ENCODE measurements at regions not wholly inside any gene's neighbourhood (a gene's known extent, or its start where the extent isn't known, plus 50 kb on each side); places are given as distances from the start of the nearest gene placed in this dataset.

DNA sequence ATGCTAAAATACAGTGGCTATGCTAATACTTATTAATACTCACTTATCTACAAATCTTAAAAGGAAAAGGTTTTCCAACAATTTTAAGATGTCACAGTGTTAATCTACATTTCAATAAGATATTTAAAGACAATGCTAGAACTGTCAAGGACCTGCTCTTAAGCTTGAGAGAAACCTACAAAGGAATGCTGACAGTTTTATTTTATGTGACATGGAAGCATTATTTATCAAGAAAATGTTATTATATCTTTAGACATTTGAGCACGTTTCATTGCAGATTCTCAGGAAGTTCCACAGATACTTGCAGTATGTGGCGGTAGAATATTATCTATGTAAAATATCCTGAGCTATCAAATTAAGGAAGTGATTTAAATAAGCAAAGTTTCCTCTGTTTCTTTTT lies 1255.7 kb upstream of the ZEB2 start:
- no peak for DNase-seq (ENCODE audit: insufficient read length, low spot score)
- no peak for FAIRE-seq

- no peak for DNase-seq (ENCODE audit: insufficient read length, low spot score)
- FAIRE-seq = peak; percentile 78
These were observed 1251.6 kb upstream of the ZEB2 start for GRCh38 chr2:145771525-145771924.

DNA sequence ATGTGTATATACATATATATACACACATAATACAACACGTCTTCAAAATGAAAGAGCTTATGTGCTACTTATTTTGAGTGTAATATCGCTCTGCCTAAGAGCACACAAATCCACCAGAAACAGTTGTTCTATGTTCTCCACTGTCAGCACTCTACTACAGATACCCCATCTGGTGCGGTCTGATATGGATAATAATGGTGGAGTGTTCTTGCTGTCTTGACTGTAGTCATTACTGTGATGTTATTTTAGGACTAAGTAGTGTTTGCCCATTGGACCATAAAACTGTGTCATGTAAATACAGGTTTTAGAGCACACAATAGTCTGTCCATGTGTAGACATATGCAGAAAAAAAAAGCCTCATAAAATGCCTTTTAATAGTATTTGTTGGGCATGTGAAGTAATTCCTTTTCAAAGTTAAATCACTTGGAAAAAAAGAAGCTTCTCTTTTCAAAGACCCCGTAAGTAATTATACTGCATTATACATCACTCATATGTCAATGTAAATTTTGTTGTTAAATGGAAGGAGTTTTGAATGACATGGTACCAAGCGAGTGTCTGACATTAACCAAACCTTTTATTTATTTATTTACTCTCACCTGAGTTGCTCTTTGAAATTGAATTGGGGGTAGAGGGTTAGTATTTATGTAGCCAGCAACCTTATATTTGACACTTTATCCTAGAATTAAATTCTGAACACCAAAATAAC lies 1249.2 kb upstream of the ZEB2 start:
- no peak for DNase-seq (ENCODE audit: insufficient read length, low spot score)

DNA sequence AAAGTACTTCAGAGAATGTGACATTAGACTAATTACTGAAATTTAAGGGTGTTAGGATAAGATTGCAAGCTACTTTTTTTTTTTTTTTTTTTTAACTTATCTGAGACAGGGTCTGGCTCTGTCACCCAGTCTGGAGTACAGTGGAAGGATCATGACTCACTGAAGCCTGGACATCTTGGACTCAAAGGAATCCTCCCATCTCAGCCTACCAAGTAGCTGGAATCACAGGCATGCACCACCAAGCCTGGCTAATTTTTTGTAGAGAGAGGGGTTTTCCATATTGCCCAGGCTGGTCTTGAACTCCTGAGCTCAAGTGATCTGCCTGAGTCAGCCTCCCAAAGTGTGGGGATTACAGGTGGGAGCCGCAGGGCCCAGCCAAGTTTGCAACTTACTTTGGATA lies 1246.0 kb upstream of the ZEB2 start:
- no peak for DNase-seq (ENCODE audit: insufficient read length, low spot score)
- no peak for FAIRE-seq

More for the DNA sequence above, 1249.2 kb upstream of the ZEB2 start:
- no peak for FAIRE-seq

DNA sequence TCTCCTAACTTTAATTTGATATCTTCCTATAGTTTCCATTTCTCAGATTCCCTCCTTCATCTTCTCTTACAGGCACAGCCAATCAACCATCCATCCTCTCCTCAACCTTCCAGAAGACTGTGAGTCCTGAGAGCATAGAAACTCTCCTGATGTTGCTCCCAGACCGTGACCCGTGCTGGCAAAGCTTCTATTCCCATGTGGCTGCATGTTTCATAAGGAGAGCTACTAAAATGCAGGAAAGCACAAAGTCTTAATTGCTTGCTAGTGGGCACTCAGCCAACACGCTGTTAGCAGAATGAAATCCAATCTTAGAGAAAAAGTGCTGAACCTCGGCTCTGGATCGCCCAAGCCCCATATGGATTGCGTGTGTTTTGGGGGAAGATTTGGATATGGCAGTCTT lies 1244.7 kb upstream of the ZEB2 start:
- no peak for FAIRE-seq
- no peak for DNase-seq (ENCODE audit: insufficient read length, low spot score)

DNA sequence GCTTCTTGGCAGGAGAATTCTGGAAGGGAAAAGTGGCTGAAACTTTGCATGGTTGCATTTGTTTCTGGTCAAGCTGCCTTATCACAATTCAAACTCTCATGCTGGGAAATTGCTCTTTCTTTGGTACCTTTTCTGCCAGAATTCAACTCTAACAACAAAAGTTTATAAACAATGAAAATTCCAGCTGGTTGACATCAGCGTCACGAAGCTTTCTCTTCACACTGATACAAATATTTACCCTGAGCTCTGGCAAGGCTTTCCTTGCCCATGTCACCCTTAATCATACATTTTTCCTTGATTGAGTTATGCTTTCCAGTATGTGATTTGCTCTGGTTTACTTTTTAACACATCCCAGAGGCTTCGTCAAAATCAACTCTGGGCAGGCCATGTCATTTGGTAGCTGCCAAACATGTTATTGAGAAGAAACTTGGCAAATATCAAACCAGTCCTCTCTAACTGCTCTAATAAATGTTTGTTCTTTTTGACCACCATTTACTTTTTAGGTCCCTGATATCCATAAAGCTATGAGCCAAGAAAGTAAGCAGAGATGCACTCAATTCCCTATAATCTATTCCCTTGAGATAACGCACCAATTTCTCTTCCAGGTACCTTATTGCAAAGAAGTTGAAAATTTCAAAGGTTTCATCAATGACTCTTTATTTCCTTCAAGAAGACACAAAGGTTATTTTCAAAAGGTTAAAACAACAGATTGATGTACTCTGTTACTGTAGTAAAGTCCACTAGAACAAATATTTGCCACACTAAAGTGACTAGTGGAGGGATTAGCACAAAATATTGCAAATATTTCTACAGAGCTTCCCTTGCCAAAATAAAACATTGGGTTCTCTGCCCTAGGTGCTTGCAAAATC lies 1241.1 kb upstream of the ZEB2 start:
- FAIRE-seq (no peak), DNase-seq (ENCODE audit: insufficient read length, low spot score) (no peak)

DNA sequence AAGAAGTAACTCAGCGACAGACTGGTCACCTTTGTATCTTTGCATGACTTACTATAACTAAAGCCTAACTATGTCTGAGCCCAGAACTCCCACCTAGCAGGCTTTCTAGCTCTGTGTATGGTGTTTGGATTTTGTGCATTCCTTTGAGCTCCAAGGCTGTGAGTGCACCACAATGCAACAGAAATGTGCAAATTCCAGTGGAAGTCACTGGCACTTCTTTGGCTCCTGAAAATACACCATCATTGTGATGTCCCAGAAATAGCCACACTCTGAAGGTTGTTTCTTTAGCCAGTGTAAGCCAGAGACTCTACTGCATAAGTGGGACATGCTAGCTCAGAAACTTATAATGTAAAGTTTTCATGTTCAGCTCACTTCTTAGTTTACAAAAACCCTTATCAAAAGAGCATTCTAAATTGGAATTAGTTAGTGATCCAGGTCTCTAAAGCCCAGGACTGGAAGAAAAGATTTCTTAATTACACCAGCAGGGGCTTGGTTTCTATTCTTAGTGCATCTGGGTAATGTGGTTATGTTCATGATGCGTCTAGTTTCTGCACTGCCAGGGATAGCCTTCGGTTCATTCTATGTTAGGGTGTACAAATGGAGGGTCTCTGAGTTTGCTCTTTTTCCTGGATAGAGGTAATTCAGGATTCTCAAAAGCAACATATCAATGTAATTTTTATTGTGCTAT lies 1239.5 kb upstream of the ZEB2 start:
- FAIRE-seq (no peak), DNase-seq (ENCODE audit: insufficient read length, low spot score) (no peak)

DNA sequence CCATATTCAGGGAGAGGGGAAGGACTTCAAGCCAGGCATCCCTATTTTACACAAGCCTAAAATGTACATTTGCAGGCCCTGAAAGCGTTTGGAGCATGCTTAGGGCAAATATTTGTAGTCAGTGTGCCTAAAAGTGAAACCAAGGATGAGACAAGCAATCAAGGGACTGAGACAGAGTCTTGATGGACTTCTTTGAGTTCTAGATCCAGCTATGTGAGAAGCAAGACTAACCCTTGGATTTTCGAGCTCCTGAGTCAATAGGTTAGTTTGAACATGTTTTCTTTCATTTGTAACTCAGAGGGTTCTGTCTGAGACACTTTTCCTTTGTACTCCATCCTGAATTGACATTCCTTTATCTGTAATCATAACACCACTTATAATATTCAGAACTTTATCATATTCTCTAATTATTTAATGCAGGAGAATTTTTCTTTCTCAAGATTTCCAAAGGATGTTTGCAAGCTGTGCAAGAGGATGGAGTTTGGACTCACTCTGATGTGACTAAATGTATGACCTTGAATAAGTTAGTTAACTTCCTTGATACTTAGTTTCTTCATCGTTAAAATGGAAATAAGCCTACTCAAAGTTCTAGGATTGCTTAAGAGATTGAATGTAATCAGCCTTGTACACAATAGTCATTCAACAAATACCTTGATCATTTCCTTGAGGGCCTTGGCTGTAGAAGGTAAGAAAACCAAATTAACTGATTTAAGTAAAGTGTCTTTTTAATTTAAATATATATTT lies 1237.8 kb upstream of the ZEB2 start:
- no peak for DNase-seq (ENCODE audit: insufficient read length, low spot score)
- no peak for FAIRE-seq

GRCh38 chr2:145755019-145755837 lies 1235.3 kb upstream of the ZEB2 start:
- no peak for DNase-seq (ENCODE audit: insufficient read length, low spot score)
- FAIRE-seq = no peak

GRCh38 chr2:145753966-145754365 lies 1234.0 kb upstream of the ZEB2 start:
- FAIRE-seq = no peak

GRCh38 chr2:145753041-145753608 lies 1233.2 kb upstream of the ZEB2 start:
- DNase-seq (ENCODE audit: insufficient read length, low spot score) = no peak
- FAIRE-seq = no peak

More at GRCh38 chr2:145753966-145754365, 1234.0 kb upstream of the ZEB2 start:
- no peak for DNase-seq (ENCODE audit: insufficient read length, low spot score)

DNA sequence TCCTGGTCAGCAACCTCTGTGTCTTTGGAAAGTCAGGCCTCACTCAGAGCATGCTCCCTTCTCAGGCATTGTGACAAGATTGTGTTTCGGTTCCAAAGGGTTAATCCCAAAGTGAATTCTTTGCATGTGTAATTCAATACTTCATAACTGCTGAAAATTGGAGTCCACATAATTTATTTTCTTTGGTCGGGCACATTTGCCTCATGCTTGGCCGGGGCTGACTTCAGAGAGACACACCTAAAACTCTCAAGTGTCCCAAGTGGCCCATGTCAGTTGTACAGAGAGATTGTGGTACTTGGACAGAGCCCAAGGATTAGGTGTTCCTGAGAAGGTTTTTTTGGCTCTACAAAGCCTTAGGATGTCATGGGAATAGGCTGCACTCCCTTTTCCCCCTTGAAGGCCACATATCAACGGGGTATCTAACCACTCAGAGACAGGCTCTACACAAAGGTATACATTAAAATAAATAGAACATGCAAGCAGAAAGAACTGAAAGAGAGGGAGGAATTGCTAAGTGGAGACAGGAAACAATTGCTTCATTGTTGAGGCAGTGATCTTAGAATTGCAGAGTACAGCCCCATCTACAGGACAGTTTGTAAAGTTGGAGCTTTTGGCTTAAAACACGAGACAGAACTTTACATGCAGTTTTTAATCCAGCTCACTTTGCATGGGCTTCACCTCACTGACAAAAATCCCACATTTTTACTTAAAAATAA lies 1232.3 kb upstream of the ZEB2 start:
- peak; percentile 55 for FAIRE-seq

DNA sequence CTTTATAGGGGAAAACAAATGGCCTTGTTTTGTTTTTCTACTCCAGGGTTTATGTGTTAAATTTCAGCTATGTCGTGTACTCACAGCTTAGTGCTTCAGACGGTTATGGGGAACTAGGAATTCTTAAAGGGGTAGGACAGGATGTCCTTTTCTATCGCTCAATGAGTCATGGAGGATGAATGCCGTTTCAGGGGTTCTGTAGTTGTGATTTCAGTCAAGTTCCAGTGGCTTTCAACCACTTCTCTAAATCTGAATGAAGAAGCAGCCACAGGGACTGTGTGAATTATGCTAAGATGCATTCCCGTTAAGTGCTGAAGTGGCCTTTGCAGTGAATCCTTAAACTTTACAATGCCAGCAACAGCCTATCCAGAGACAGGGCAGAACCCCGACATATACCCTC lies 1231.7 kb upstream of the ZEB2 start:
- DNase-seq (ENCODE audit: insufficient read length, low spot score) = no peak
- peak; percentile 86 for FAIRE-seq

More for the DNA sequence above, 1232.3 kb upstream of the ZEB2 start:
- no peak for DNase-seq (ENCODE audit: insufficient read length, low spot score)

DNA sequence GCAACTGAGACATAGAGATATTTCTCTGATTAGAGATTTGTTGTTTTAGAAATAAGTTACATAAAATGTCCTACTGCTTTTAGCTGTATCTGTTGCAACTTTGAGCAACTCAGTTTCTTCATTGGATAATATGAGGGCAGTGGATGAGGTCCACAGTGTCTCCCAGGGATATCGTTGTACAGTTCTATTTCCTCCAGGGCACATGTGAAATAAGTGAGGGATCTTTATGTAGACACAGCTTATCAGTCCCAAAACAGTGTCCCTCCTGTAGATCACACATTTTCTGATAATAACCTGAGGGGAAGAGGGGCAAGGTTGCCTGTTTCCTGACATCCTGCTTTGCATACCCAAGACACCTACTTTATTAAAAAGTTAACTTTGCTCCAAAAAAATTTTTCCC lies 1231.2 kb upstream of the ZEB2 start:
- FAIRE-seq = no peak

GRCh38 chr2:145750612-145751011 lies 1230.7 kb upstream of the ZEB2 start:
- no peak for FAIRE-seq
- DNase-seq (ENCODE audit: insufficient read length, low spot score) = no peak

More for the DNA sequence above, 1231.2 kb upstream of the ZEB2 start:
- no peak for DNase-seq (ENCODE audit: insufficient read length, low spot score)

DNA sequence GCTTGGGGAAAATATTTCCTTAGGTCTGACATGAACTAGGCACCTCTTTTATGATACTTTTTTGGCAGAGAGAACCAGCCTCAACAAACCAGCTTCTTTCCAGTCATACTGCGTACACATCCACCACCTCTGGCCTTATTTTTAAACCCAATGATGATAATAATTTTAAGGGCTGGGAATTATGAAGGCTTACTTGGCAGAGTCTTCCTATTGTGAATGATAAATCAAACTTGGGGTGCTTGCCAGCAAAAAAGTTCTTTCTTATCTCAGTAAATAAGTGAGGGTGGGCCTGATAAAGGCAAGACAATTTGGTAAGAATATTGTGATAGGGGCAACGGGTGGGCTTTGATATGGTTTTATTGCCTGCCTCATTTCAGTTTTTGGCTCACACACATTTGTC lies 1230.2 kb upstream of the ZEB2 start:
- FAIRE-seq = no peak
- no peak for DNase-seq (ENCODE audit: insufficient read length, low spot score)

DNA sequence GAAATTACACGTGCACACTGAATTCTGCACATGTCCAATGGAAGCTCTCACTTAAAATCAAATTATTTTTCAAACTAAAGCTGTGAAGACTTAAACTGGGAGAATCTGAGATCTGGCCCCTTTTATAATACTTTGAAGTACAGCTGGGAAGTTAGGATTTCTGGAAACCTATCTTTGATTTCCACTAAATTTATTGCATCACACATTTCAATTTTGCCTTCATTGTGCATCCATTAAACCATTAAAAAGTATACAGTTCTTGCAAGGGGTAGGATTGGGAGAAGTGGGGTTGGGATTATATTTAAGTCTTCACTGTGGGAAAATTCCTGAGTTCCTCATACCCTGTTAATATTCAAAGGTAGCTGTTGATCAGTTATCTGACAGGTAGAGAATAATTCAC lies 1229.6 kb upstream of the ZEB2 start:
- DNase-seq (ENCODE audit: insufficient read length, low spot score) (no peak), FAIRE-seq (peak; percentile 14)

DNA sequence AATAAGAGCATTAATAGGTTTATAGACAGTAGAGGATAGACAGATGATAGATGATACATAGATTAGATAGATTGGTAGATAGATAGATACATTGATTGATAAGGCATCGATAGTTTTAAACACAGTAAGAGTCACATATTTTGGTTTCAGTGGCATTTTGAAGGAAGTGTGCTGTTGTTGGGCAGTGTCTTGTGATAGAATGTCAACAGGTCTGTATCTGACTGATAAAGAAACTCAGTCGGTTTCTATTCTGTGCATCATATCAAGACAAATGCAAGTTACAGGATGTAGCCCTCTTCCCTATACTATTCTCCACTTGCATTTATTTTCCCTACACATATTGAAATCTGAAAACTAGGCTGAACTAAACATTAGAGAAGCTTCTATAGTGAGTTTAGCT lies 1229.0 kb upstream of the ZEB2 start:
- FAIRE-seq (no peak), DNase-seq (ENCODE audit: insufficient read length, low spot score) (no peak)

DNA sequence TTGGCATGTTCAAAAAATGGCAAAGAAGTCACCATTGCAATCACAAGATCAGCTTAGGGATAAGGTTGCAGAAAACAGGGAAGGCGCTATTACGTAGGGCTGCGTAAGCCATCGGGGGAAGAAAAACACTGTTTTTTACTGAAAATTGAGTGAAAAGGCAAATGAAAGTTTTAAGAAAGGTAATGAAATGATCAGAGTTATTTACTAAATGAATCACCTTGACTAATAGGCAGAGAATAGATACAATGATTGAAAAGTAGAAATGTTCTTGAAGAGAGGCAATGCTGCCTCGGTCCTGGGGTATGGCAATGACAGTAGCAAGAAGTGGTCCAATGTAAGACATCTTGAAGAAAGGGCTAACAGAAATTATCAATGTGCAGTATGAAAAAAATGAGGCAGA lies 1227.8 kb upstream of the ZEB2 start:
- FAIRE-seq = no peak

More for the DNA sequence above, 1227.8 kb upstream of the ZEB2 start:
- no peak for DNase-seq (ENCODE audit: insufficient read length, low spot score)

Measured in GM19239 (cell line).